HL-60 (cell line): ENCODE measurements at regions not wholly inside any gene's neighbourhood (a gene's known extent, or its start where the extent isn't known, plus 50 kb on each side); places are given as distances from the start of the nearest gene placed in this dataset.

ENCODE experiments used
- DNase-seq, 2 experiments: peaks; one replicate each; pipeline ENCODE4 v3.0.0-alpha.2; 2010 to 2020; ENCODE audit warnings: low read depth in 1 of 2, low spot score in 1 of 2
- H3K27ac ChIP-seq: fragments of 250-450 bp; sonication (Bioruptor Pico); replicated peaks from 2 replicates; pipeline ENCODE4 v1.5.1; 2020; ENCODE audit warnings: mild to moderate bottlenecking, moderate library complexity
- H3K27me3 ChIP-seq: fragments of 250-450 bp; sonication (Bioruptor Pico); 2 replicates; pipeline ENCODE4 v1.5.1; 2021; ENCODE audit warnings: mild to moderate bottlenecking, moderate library complexity; ENCODE audit not compliant: insufficient read depth, poor library complexity, severe bottlenecking
- H3K4me3 ChIP-seq: replicated peaks from 2 replicates; pipeline ENCODE4 v1.5.1; 2011; ENCODE audit warnings: mild to moderate bottlenecking, control low read depth, low read length; ENCODE audit not compliant: insufficient read depth
- CTCF ChIP-seq: IDR thresholded peaks from one replicate; pipeline ENCODE4 v1.5.1; 2011; ENCODE audit warnings: low read length, control low read depth, inconsistent platforms; ENCODE audit not compliant: insufficient read depth
- GABPA ChIP-seq: IDR thresholded peaks from 2 replicates; pipeline ENCODE4 v1.6.1; 2012; ENCODE audit warnings: low read depth
- POLR2AphosphoS5 ChIP-seq: IDR thresholded peaks from 2 replicates; pipeline ENCODE4 v1.6.1; 2012; ENCODE audit warnings: low read depth
- REST ChIP-seq: IDR thresholded peaks from 2 replicates; pipeline ENCODE4 v1.6.1; 2012; ENCODE audit warnings: low read depth; ENCODE audit not compliant: insufficient replicate concordance
- SPI1 ChIP-seq: IDR thresholded peaks from 2 replicates; pipeline ENCODE4 v1.6.1; 2012; ENCODE audit warnings: low read depth, mild to moderate bottlenecking, borderline replicate concordance

GRCh38 chr10:52424341-52424740 lies 110.3 kb downstream of the DKK1 start:
- Histone ChIP-seq H3K27me3 (no peaks in the 10 kb centered on the region), H3K27ac (no peak overlapping the region), H3K4me3 (no peak overlapping the region)
- DNase-seq, result no peak
- TF ChIP-seq SPI1 (no peak), CTCF (no peak), POLR2AphosphoS5 (no peak), GABPA (no peak), REST (no peak)

GRCh38 chr10:52434734-52435133 lies 120.7 kb downstream of the DKK1 start:
- no peak for TF ChIP-seq POLR2AphosphoS5
- no peak for TF ChIP-seq GABPA
- TF ChIP-seq REST, result no peak
- TF ChIP-seq CTCF, result no peak
- TF ChIP-seq SPI1, result no peak
- H3K27me3 ChIP-seq, result no peaks in the 10 kb centered on the region
- H3K4me3 ChIP-seq, result no peak overlapping the region
- no peak overlapping the region for H3K27ac ChIP-seq
- DNase-seq, result no peak

- Histone ChIP-seq H3K27ac (no peak overlapping the region), H3K27me3 (no peaks in the 10 kb centered on the region), H3K4me3 (no peak overlapping the region)
- no peak for DNase-seq
- TF ChIP-seq POLR2AphosphoS5, result no peak
- TF ChIP-seq GABPA, result no peak
- no peak for TF ChIP-seq CTCF
- no peak for TF ChIP-seq REST
- TF ChIP-seq SPI1, result no peak
Observed at GRCh38 chr10:52436664-52437063, 122.6 kb downstream of the DKK1 start.
